GM23248 (cell line): ENCODE measurements at regions not wholly inside any gene's neighbourhood (a gene's known extent, or its start where the extent isn't known, plus 50 kb on each side); places are given as distances from the start of the nearest gene placed in this dataset.
"Not testable (repeated sequence)": the region's sequence is repeated elsewhere in the genome, so short reads cannot be mapped to it uniquely, and the experiment has no call there.

Experiments
- EZH2 ChIP-seq: fragments of 200-600 bp; sonication (generic); IDR thresholded peaks from 2 replicates; pipeline ENCODE4 v1.6.1; 2018; ENCODE audit warnings: antibody characterized with exemption, mild to moderate bottlenecking; ENCODE audit not compliant: insufficient read depth, poor library complexity, severe bottlenecking
- EZH2phosphoT487 ChIP-seq: fragments of 200-600 bp; sonication (generic); IDR thresholded peaks from 2 replicates; pipeline ENCODE4 v1.6.1; 2018; ENCODE audit warnings: antibody characterized with exemption, moderate library complexity, mild to moderate bottlenecking, low read depth; ENCODE audit not compliant: insufficient read depth

GRCh38 chr1:182201490-182201889 lies 140.0 kb upstream of the ZNF648 start:
- TF ChIP-seq EZH2, EZH2phosphoT487: not testable (repeated sequence)
